MCF 10A (cell line): ENCODE measurements at regions not wholly inside any gene's neighbourhood (a gene's known extent, or its start where the extent isn't known, plus 50 kb on each side); places are given as distances from the start of the nearest gene placed in this dataset.

ENCODE experiments used
- BruUV-seq: library from RNA; stranded (reverse); fragments of 400-500 nt; replicated peaks from 2 replicates; lab custom pipeline; 2021; lab: Mats Ljungman, UMichigan
- CTCF ChIA-PET: fragments of 300-600 bp; sonication (Branson Sonifier 250); formaldehyde crosslinking; extraction: SDS; loops from one replicate; lab custom pipeline; 2021; ENCODE audit warnings: antibody characterized with exemption, inconsistent platforms; lab: Yijun Ruan, JAX
- POLR2A ChIA-PET: fragments of 300-600, 350-650 bp; sonication (Branson Sonifier 250); formaldehyde crosslinking; extraction: SDS; loops from one replicate; lab custom pipeline; 2020; ENCODE audit warnings: antibody characterized with exemption, inconsistent platforms; lab: Yijun Ruan, JAX
- DNase-seq: peaks from one replicate; pipeline ENCODE4 v3.0.0-alpha.2; 2018; ENCODE audit not compliant: unreplicated experiment
- H3K27ac Mint-ChIP-seq: one replicate; pipeline ENCODE4 v1.8.0; 2022; ENCODE audit warnings: mild to moderate bottlenecking, low read depth, mixed read lengths; ENCODE audit not compliant: unreplicated experiment
- H3K27me3 Mint-ChIP-seq: one replicate; pipeline ENCODE4 v1.8.0; 2022; ENCODE audit warnings: mixed read lengths; ENCODE audit not compliant: insufficient read depth, unreplicated experiment
- H3K36me3 Mint-ChIP-seq: one replicate; pipeline ENCODE4 v1.8.0; 2022; ENCODE audit warnings: mild to moderate bottlenecking, moderate library complexity, mixed read lengths; ENCODE audit not compliant: insufficient read depth, unreplicated experiment
- H3K4me1 Mint-ChIP-seq: one replicate; pipeline ENCODE4 v1.8.0; 2022; ENCODE audit warnings: mixed read lengths; ENCODE audit not compliant: insufficient read depth, unreplicated experiment
- H3K4me3 Mint-ChIP-seq: one replicate; pipeline ENCODE4 v1.8.0; 2022; ENCODE audit warnings: mild to moderate bottlenecking, moderate library complexity, mixed read lengths; ENCODE audit not compliant: unreplicated experiment
- H3K9me3 Mint-ChIP-seq: one replicate; pipeline ENCODE4 v1.8.0; 2022; ENCODE audit warnings: mixed read lengths; ENCODE audit not compliant: unreplicated experiment
- intact Hi-C: fragments of 100-400 bp; cut with micrococcal nuclease; formaldehyde crosslinking; loops from 2 replicates; pipeline ENCODE4 v1.14.1; 2022
- TF ChIP-seq, protein P1 (sequence below): fragments of 200-600 bp; IDR thresholded peaks from one replicate; pipeline ENCODE4 v1.8.0; 2022; ENCODE audit warnings: antibody characterized with exemption, mild to moderate bottlenecking; ENCODE audit not compliant: unreplicated experiment

DNA sequence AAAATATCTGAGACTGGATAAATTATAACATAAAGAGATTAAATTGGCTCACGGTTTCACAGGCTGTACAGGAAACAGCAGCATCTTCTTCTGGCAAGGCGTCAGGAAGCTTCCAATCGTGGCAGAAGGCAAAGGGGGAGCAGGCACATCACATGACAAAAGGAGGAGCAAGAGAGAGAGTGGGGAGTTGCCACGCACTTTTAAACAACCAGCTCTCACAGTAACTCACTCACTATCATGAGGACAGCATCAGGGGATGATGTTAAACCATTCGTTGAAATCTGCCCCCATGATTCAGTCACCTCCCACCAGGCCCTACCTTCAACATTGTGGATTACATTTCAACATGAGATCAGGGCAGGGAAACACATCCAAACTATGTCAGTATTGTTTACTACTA is 114.5 kb upstream of the SPATA16 start:
- DNase-seq, result no peak
- Mint-ChIP-seq H3K36me3 (no peaks in the 10 kb centered on the region), H3K9me3 (no peaks in the 10 kb centered on the region), H3K27me3 (peaks cover 27% of the 10 kb centered on the region), H3K4me3 (no peak overlapping the region), H3K4me1 (no peaks in the 10 kb centered on the region), H3K27ac (no peak overlapping the region)
- no TSS peak for BruUV-seq
- intact Hi-C loops, result no loop called here
- CTCF ChIA-PET, result no interaction called here
- TF ChIP-seq, protein P1, sequence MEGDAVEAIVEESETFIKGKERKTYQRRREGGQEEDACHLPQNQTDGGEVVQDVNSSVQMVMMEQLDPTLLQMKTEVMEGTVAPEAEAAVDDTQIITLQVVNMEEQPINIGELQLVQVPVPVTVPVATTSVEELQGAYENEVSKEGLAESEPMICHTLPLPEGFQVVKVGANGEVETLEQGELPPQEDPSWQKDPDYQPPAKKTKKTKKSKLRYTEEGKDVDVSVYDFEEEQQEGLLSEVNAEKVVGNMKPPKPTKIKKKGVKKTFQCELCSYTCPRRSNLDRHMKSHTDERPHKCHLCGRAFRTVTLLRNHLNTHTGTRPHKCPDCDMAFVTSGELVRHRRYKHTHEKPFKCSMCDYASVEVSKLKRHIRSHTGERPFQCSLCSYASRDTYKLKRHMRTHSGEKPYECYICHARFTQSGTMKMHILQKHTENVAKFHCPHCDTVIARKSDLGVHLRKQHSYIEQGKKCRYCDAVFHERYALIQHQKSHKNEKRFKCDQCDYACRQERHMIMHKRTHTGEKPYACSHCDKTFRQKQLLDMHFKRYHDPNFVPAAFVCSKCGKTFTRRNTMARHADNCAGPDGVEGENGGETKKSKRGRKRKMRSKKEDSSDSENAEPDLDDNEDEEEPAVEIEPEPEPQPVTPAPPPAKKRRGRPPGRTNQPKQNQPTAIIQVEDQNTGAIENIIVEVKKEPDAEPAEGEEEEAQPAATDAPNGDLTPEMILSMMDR, result no peak
- POLR2A ChIA-PET, result no interaction called here

DNA sequence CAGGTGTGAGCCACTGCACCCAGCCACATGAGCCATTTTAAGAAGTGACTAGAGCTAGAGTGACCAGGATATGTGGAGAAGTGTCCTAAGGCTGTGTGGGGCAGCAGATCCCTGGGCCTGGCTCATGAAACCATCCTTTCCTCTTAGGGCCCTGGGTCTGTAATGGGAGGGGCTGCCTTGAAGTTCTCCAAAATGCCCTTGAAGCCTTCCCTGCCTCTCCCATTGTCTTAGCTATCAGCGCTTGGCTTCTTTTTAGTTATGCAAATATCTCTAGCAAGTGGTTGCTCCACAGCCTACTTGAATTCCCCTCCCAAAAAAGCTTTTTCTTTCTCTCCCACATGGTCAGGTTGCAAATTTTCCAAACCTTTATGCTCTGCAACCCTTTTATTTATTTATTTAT is 112.4 kb upstream of the SPATA16 start:
- Mint-ChIP-seq H3K36me3 (no peaks in the 10 kb centered on the region), H3K27ac (no peak overlapping the region), H3K4me3 (no peak overlapping the region), H3K4me1 (no peaks in the 10 kb centered on the region), H3K27me3 (peaks cover 35% of the 10 kb centered on the region), H3K9me3 (no peaks in the 10 kb centered on the region)
- BruUV-seq, result no TSS peak
- CTCF ChIA-PET, result interaction anchor here (1.5 kb wide), 1 partner anchor 32 kb away, joined by 4 read pairs; no protein-coding TSS in a partner anchor
- TF ChIP-seq, protein P1, result no peak
- intact Hi-C loops, result no loop called here
- no peak for DNase-seq
- POLR2A ChIA-PET, result no interaction called here

DNA sequence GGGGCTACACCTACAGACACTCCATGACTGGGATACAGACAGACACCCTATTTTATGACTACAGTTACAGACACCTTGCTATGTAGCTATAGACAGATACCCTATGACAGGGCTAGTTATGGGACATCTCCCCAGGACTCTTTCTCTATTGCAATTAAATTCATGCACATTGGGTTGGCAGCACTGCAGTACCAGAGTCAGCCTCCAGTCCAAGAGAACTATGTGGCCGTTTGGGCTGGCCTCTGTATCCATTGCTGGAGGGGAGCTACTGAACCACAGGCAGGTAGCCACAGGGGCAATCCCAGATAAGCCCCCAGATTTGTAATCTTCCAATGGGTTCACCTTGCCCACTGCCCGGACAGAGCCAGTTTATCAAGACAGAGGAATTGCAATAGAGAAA is 108.4 kb upstream of the SPATA16 start:
- H3K27me3 Mint-ChIP-seq, result peaks cover 41% of the 10 kb centered on the region
- intact Hi-C loops, result no loop called here
- BruUV-seq, result no TSS peak
- no peak overlapping the region for H3K4me3 Mint-ChIP-seq
- POLR2A ChIA-PET, result no interaction called here
- H3K36me3 Mint-ChIP-seq, result no peaks in the 10 kb centered on the region
- no peak overlapping the region for H3K27ac Mint-ChIP-seq
- H3K9me3 Mint-ChIP-seq, result no peaks in the 10 kb centered on the region
- TF ChIP-seq, protein P1, result no peak
- H3K4me1 Mint-ChIP-seq, result no peaks in the 10 kb centered on the region
- CTCF ChIA-PET, result no interaction called here
- DNase-seq, result no peak

DNA sequence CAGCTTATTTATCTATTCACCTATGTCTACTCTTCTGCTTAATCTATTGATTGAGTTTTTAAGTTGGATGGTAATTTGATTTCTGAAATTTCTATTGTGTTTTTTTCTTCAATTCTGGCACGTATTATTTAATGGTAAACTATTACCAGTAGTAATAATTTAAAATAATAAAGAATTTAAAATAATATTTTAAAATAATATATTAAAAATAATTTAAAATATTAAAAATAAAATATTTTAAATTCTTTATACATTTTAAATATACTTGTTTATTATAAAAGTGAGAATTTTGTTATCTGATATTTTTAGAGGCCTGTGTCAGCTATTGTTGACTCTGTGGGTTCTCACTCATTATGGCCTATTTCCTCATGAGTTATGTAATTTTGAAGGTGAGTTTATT is 100.7 kb upstream of the SPATA16 start:
- no peaks in the 10 kb centered on the region for H3K36me3 Mint-ChIP-seq
- BruUV-seq, result no TSS peak
- H3K4me1 Mint-ChIP-seq, result no peaks in the 10 kb centered on the region
- H3K9me3 Mint-ChIP-seq, result no peaks in the 10 kb centered on the region
- TF ChIP-seq, protein P1, result no peak
- no peak overlapping the region for H3K27ac Mint-ChIP-seq
- DNase-seq, result no peak
- CTCF ChIA-PET, result interaction anchor here (0.5 kb wide), 1 partner anchor 561 kb away, joined by 3 read pairs; no protein-coding TSS in a partner anchor
- POLR2A ChIA-PET, result no interaction called here
- no peak overlapping the region for H3K4me3 Mint-ChIP-seq
- H3K27me3 Mint-ChIP-seq, result peaks cover 55% of the 10 kb centered on the region
- intact Hi-C loops, result no loop called here
